Gastroesophageal sphincter (tissue), 3 donors: ENCODE measurements at regions not wholly inside any gene's neighbourhood (a gene's known extent, or its start where the extent isn't known, plus 50 kb on each side); places are given as distances from the start of the nearest gene placed in this dataset.

ENCODE experiments used
- EP300 ChIP-seq: sonication (generic); formaldehyde crosslinking; IDR thresholded peaks from one replicate; pipeline ENCODE4 v1.6.1; 2017; ENCODE audit warnings: antibody characterized with exemption, mild to moderate bottlenecking
- POLR2A ChIP-seq, 2 donors: fragments of 450-650 bp; IDR thresholded peaks; one replicate each; pipeline ENCODE4 v1.6.1; 2017; ENCODE audit warnings: antibody characterized with exemption in 2 of 2, mild to moderate bottlenecking in 2 of 2, moderate library complexity in 1 of 2
- POLR2AphosphoS5 ChIP-seq: sonication (generic); formaldehyde crosslinking; IDR thresholded peaks from one replicate; pipeline ENCODE4 v1.6.1; 2017; ENCODE audit warnings: antibody characterized with exemption
- TF ChIP-seq, protein P1 (sequence below), 4 experiments: fragments of 200-600 bp in 2 of 4; fragments of 450-650 bp in 2 of 4; sonication (generic) in 1 of 4; IDR thresholded peaks; one replicate each; pipeline ENCODE4 v1.5.1; 2017 to 2019; ENCODE audit warnings: antibody characterized with exemption in 4 of 4, mild to moderate bottlenecking in 2 of 4, moderate library complexity in 2 of 4

DNA sequence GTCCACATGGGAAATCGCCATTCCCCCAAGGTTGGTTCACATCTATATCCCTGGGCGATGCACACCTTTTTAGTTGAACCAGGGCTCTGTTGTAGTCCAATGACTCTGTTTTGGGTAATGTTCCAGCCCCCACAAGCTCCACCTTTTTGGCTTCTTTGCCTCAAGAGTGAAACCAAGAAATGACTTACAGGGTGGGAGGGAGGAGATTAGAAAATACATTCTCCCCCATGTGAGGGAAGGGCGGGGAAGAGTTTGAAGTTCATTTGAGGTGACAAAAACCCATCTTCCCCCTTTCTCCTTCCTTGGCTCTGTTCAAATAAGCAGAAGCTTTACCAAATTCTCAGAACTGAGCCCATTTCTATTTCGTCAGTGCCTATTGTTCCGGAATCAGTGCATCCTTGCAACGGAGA, 82.8 kb downstream of the GATA3 start:
- TF ChIP-seq POLR2A (IDR thresholded peaks at IDR 0.05), result no peak
- TF ChIP-seq, protein P1, sequence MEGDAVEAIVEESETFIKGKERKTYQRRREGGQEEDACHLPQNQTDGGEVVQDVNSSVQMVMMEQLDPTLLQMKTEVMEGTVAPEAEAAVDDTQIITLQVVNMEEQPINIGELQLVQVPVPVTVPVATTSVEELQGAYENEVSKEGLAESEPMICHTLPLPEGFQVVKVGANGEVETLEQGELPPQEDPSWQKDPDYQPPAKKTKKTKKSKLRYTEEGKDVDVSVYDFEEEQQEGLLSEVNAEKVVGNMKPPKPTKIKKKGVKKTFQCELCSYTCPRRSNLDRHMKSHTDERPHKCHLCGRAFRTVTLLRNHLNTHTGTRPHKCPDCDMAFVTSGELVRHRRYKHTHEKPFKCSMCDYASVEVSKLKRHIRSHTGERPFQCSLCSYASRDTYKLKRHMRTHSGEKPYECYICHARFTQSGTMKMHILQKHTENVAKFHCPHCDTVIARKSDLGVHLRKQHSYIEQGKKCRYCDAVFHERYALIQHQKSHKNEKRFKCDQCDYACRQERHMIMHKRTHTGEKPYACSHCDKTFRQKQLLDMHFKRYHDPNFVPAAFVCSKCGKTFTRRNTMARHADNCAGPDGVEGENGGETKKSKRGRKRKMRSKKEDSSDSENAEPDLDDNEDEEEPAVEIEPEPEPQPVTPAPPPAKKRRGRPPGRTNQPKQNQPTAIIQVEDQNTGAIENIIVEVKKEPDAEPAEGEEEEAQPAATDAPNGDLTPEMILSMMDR (IDR thresholded peaks at IDR 0.05), result no peak
- TF ChIP-seq POLR2AphosphoS5, result no peak
- no peak for TF ChIP-seq EP300
